GM21381 (cell line): ENCODE measurements at regions not wholly inside any gene's neighbourhood (a gene's known extent, or its start where the extent isn't known, plus 50 kb on each side); places are given as distances from the start of the nearest gene placed in this dataset.
"Not testable (repeated sequence)": the region's sequence is repeated elsewhere in the genome, so short reads cannot be mapped to it uniquely, and the experiment has no call there.

Experiments
- ATAC-seq: cut with Tn5 transposase; IDR thresholded peaks from one replicate; pipeline ENCODE4 v1.9.1; 2021; ENCODE audit warnings: mild to moderate bottlenecking, moderate library complexity; ENCODE audit not compliant: unreplicated experiment

- not testable (repeated sequence) for ATAC-seq
These were observed 132.1 kb upstream of the MED13 start for GRCh38 chr17:62197156-62197555.

- ATAC-seq, result not testable (repeated sequence)
These were observed 131.5 kb upstream of the MED13 start for GRCh38 chr17:62196587-62196986.

GRCh38 chr17:62194401-62194800 lies 129.3 kb upstream of the MED13 start:
- no peak for ATAC-seq

- ATAC-seq, result no peak
These were observed 128.2 kb upstream of the MED13 start for GRCh38 chr17:62193249-62193648.

GRCh38 chr17:62191390-62192361 lies 126.6 kb upstream of the MED13 start:
- no peak for ATAC-seq

- ATAC-seq, result no peak
These were observed 124.3 kb upstream of the MED13 start for GRCh38 chr17:62189377-62189776.

GRCh38 chr17:62188713-62189112 lies 123.6 kb upstream of the MED13 start:
- no peak for ATAC-seq

- no peak for ATAC-seq
These were observed 122.6 kb upstream of the MED13 start for GRCh38 chr17:62187681-62188080.

GRCh38 chr17:62186841-62187240 lies 121.8 kb upstream of the MED13 start:
- no peak for ATAC-seq

GRCh38 chr17:62180772-62181171 lies 115.7 kb upstream of the MED13 start:
- ATAC-seq, result no peak

- no peak for ATAC-seq
These were observed 114.6 kb upstream of the MED13 start for GRCh38 chr17:62179525-62180161.

- no peak for ATAC-seq
These were observed 113.5 kb upstream of the MED13 start for GRCh38 chr17:62178579-62178978.

GRCh38 chr17:62172492-62173291 lies 107.6 kb upstream of the MED13 start:
- no peak for ATAC-seq

- no peak for ATAC-seq
These were observed 102.0 kb upstream of the MED13 start for GRCh38 chr17:62167076-62167475.

- no peak for ATAC-seq
These were observed 100.0 kb upstream of the MED13 start for GRCh38 chr17:62164747-62165722.

GRCh38 chr17:62163847-62164246 lies 98.8 kb upstream of the MED13 start:
- no peak for ATAC-seq

- ATAC-seq, result no peak
These were observed 97.8 kb upstream of the MED13 start for GRCh38 chr17:62162898-62163297.

GRCh38 chr17:62161405-62162148 lies 96.5 kb upstream of the MED13 start:
- no peak for ATAC-seq

- no peak for ATAC-seq
These were observed 95.7 kb upstream of the MED13 start for GRCh38 chr17:62160816-62161215.
